NCI-H1417 treated with DMSO at 0.1 percent for 48 hours (cell line): ENCODE measurements at regions not wholly inside any gene's neighbourhood (a gene's known extent, or its start where the extent isn't known, plus 50 kb on each side); places are given as distances from the start of the nearest gene placed in this dataset.

Experiments used
- DNase-seq: peaks from one replicate; lab custom pipeline; 2025; lab: John Stamatoyannopoulos, UW

DNA sequence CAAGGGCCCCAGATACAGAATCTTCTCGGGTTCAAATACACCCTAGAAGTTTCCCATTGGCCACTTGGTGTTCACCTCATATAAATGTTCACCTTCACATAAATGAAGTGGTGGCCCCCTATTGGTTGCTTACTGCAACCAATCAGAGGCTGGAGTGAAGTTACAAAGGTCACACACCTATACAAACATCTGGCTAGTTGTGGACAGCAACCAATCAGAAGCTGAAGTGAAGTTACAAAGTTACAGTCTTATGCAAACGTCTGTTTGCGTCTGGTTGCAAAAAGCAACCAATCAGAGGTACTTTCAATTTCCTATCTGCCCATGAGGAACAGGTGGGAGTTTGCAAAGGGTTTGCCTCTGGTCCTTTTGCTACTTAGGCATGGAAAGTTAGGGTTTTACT, 206.5 kb upstream of the BMP2 start:
- no peak for DNase-seq

DNA sequence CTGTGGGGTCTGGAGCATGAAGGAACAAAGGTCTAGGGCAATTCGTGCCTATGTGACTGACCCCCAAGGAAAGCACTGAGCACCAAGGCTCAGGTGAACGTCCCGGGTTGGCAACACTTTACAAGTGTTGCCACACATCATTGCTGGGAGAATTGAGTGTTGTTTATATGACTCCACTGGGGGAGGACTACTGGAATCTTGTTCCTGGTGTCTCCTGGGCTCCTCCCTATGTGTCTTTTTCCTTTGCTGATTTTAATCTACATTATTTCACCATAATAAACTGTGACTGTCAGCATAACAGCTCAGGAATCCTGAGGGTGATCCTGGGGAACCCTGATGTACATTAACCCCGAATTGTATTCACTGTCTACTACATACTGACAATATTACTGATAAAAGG, 207.7 kb upstream of the BMP2 start:
- DNase-seq = no peak

DNA sequence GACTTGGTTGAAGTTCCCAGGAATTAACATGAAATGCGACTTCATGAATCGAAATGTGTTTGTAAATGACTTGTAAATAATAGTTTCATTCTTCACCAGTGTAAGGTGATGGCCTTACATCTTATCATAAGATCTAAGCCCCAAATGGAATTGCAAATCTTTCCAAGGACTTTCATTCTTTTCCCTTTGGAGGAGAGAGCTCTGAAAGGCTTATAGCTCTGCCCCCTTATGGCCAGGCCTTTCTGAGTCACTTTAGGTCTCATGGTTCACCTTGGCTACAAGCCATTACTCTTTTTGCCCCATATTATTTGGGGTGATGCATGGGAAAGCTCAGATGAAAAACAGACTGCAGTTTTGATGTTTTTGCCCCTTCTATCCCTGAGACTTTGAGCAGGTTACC, 209.1 kb upstream of the BMP2 start:
- no peak for DNase-seq

DNA sequence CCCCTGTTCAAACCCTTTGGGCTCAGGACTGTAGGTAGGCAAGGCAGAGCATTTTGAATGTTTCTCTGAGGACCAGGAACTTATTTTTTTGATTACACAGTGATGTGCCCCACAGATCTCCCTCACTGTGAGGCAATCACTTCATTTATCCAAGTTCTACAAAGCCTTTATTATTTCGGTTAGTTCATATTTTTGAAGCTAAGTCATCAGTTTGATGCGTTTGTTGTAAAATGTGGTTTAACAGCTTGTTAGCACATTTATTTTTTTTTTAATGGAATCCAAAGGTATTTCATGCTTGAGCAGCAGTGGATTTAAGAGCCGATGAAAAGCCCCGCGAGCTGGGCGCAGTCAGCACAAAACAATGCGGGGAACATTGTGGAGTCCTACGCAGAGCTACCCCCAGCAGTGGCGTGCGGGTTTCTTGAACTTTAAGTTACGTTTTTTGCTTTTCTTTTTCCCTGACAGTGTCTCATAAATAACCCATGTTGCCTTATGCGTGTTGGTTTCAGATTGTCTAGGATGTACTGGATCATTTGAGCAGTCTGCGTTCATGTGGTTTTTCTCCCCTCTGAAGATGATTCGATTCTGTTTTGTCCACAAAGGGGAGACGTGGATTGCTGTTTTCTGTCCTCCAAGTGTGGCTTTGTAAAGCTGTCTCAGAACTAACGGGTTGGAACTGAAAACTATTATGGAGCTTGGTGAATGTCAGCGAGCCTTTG, 233.6 kb upstream of the BMP2 start:
- no peak for DNase-seq

DNA sequence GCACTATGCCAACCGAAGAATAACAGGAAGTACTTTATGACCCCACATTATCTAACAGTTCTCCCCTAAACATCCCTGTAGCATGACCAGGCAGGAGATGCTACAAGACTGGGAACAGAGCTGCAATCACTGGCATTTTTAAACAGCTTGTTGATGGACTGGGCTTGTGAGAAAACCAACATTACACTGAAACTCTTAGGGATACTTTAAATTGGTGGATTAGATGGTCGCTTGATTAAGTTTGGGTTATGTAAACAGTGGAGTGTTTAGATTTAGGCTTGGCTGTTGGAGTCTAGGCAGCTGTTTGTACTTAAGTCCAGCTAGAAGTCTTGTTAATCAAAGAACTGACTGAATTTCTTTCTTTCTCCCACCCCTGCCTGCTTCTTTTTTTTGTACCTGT, 234.1 kb upstream of the BMP2 start:
- DNase-seq = no peak

DNA sequence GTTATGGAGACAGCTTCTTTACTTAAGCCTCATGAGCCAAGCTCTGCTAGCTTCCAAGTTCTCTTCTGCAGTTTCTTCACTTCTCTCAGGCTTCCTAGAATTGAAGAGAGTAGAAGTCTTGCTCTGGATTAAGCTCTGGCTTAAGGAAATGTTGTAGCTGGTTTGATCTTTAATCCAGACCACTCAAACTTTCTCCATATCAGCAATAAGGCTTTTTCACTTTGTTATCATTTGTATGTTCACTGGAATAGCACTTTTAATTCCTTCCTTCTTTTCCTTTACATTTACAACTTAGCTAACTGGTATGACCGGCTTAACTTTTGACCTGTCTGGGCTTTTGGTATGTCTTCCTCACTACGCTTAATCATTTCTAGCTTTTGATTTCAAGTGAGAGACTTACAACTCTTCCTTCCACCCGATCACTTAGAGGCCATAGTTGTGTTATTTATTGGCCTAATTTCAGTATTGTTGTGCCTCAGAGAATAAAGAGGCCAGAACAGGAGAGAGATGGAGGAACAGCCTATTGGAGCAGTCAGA, 236.6 kb upstream of the BMP2 start:
- DNase-seq = no peak

DNA sequence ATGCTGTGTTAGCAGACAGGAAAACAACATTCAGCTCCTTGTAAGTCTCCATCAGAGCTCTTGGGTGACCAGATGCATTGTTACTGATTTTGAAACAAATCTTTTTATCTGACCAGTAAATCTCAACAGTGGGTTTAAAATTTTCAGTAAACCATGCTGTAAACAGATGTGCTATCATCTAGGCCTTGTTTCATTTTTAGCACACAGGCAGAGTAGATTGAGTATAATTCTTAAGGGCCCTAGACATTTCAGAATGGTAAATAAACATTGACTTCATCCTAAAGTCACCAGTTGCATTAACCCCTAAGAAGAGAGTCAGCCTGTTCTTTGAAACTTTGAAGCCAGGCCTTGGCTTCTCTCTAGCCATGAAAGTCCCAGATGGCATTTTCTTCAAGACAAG, 237.2 kb upstream of the BMP2 start:
- no peak for DNase-seq

DNA sequence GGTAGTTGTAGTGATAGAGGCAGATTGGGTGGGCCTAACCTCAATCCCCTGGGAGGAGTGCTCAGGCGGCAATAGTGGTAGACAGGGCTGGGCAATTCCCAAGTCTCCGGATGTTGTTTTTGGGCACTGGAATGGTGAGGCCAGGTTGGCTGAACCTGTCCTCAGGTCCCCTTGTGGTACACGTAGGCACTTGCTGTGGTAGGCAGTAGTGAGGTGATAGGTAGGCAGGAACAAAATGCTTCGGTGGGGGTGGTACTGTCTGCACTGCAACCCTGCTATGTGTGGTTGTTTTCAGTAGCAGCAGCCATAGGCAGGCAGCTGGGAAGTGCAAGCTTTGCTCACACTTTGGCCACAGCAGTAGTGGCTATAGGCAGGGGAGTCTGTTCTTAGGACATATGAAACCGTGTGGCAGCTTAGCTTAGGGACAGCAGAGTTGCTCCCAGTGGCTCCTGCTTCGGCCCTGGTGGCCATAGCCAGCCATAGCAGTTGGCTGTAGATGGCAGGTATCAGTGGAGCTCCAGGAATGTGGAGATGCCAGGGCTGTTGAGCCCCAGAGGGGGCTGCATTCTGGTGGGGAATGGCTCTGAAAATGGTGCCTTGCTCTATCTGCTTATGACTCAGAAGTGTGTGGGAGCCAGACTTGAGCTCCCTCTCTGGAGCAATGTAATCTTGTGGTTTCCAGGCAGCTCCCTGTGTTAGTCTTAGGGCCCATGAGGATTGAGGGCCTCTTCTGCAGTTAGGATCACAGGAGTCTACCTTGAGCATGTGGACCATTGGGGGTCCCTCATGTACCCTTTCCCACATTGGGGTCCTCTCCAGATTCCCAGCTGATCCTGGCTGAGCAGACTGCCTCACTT, 241.8 kb upstream of the BMP2 start:
- no peak for DNase-seq

DNA sequence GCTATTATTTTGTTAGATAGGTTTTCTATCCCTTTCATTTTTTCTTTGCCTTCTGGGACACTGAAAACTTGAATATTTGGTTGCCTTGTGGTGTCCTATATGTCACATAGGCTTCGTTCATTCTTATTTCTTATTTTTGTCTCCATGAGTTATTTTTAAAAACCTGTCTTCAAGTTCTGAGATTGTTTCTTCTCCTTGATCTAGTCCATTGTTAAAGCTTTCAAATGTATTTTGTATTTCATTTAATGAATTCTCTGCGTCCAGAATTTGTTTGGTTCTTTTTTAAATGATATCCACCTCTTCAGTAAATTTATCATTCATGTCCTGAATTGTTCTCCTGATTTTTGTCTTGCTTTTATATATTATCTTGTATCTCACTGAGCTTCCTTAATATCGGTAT, 243.2 kb upstream of the BMP2 start:
- DNase-seq = no peak

DNA sequence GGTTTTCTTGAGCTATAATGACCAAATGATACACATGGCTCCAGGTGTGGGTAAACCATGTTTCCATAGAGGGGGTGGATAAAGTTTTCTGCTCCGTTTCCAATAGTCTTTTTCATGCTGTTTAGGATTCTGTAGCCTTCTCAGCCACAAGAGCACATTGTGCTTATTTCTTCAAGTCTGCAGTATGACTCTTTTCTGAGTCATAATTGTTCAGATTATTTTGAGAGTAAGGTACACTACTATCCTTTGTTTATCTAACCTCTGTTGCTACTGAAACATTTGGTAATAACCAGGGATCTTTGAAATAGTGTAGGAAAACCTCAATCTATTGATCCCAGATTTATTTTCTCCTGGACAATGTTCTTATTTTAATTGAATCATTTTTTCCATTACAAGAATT, 247.9 kb upstream of the BMP2 start:
- DNase-seq = no peak

DNA sequence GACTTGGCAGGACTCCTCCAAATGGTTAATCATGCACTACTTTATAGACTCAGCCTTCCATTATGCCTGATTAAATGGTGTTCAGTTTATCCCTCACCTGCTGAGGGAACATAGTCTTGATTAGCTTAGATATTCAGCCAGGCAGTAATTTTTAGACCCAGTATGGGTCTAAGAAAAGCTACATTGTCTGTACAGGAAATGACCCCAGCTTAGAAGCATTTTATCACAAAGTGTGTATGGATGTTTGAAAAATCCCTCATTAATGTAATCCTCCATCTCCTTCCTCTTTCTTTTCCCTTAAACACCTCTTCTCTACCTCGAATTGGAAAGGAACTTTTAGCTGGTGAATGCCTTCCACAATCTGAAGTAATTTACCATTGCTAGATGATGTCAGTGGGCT, 252.2 kb upstream of the BMP2 start:
- no peak for DNase-seq

DNA sequence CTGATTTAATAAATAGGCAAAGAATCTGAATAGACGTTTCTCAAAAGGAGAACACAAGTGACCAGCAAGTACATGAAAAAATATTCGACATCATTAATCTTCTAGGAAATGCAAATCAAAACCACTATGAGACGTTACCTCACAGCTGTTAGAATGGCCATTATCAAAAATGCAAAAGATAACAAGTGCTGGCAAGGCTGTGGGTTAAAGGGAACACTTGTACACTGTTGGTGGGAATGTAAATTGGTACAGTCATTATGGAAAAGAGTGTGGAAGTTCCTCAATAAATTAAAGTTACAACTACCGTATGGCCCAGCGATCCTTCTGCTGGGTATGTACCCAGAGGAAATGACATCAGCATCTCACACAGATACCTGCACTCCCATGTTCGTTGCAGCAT, 253.9 kb upstream of the BMP2 start:
- DNase-seq = no peak

DNA sequence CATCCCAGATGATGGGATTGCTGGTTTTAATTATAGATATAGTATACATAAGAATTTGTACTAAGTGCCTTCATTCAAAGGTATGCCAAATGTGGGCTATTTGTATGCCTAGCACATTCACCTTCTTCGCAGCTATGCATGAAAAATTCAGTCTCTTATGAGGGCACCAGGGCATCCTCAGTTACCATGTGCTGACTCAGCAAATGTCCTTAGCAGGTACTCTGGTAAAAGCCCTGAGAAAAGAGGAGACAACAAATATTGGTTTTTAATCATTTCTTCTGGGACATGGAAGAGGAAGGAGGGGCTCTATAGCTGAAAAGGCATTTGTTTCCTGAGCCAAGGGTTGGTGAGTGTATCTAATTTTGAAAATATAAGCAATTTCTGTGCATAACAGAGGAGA, 258.1 kb upstream of the BMP2 start:
- DNase-seq = no peak

DNA sequence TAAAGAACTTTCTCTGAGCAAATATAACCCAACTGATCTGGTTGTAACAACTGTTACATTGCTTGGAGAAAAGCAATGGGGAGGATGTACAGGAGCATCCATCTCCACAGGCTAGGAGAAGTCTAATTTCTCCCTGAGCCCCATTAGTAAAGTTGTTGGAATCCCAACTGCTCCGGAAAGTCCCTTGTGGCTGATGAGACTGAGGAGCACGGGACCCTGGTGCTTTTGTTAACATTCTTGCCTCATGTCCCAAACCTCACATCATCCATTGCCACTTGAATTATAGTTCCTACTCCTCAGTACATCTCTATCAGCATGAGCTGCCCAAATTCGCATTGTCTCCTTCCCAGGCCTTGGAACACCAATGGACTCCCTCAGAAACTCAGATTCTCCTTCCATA, 260.6 kb upstream of the BMP2 start:
- DNase-seq = no peak

DNA sequence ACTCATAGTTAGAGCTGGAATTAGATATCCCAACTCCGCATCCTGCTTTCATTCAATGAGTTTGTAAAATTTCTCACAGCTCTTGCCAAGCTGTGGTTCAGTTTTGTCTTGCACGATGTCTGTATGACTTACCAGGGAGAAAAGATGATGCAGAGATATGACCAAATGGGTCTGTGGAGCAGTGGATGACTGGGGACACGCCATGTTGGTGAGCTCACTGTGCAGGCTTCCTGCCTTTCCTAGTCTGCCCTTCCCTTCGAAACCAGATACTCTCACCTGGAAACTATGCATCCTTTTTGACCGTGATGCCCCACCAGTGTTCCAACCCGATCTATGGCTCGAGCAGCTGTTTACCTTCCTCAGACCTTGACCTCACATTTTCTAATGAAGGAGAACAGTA, 262.7 kb upstream of the BMP2 start:
- DNase-seq = no peak

DNA sequence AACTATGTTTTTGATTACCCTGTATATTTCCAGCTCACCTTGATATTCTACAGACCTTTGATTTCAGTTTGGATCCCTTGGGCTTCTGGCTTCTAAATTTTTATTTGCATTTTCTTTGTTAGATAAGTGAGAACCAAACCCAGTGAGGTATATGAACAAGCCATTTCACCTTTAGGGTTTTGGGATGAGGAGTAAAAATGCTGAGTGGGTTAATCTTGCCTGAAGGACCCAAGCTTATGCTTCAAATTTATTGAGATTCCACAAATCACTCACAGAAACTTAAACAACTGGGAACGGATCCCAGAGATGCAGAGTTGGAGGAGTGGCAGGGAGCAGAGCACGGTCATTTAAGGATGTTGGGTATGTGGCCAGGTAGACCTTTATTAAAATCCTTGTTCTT, 263.3 kb upstream of the BMP2 start:
- DNase-seq = no peak

DNA sequence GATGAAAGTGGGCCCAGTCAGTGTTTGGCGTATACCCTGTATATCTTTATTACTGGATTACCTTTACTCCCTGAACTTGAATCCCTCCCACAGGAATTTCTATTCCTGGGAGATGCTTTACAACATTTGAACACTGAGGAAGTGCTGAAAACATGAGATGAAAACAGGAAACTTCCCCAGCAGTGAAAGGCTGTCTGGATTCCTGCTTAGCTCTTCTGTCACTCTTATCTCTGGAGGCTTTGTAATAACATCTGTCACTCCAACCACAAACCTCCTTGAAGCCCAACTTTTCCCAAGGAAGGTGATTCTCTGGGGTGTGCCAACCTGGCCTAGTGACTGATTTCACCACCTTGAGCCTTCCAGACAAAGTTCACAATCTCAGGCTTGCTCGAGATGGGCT, 264.5 kb upstream of the BMP2 start:
- DNase-seq = no peak

DNA sequence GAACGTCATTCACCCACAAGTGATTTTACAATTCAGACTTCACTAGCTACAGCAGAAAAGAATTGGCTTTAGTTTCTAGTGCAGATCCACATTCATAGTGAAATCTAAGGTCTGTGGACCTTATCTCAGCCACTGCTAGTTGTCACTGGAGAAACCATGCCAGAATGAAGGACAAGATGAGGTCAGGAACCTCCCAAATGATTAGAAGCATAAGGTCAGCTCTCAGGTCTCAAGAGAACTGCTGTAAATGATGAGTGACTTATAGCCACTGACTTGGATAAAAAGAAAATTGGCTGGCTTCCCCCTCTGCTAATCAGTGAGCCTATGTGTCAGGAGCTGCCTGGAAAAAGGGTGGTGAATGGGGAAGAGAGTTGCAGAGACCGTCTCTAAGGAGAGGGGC, 265.3 kb upstream of the BMP2 start:
- DNase-seq = no peak

DNA sequence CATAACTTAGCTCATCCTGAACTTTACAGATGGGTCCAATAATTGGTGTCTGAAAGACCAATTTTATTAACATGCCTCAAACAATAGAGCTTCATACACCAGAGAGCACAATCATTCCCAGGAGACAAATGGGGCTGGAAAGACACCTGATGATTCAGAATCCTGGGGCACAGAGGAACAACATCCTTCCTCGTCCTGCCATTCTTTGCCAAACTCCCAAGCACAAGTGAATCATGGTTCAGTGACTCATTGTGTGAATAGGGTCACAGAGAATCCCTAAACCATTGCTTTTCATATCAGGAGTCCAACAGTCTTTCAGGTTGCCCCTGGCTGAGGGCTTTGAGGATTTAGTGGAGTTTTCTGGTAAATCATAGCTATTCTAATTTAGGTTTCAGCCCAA, 266.4 kb upstream of the BMP2 start:
- no peak for DNase-seq

DNA sequence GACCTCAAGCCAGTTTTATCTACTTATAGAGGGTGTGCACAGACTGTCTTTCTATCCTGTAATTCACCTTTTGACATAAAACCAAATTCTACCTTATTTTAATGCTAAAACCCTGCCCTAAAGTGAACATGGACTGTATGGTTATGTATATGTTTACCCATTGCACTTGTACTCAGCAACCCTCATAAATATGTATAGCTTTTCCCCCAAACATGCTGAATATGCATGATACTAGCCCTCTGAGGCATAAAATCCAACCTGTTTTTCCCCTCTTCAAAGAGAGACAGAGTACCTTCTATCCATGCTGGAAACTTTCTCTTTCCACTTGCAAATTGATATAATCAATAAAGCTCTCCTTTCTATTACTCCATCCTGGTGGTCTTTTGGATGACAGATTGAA, 267.9 kb upstream of the BMP2 start:
- no peak for DNase-seq

DNA sequence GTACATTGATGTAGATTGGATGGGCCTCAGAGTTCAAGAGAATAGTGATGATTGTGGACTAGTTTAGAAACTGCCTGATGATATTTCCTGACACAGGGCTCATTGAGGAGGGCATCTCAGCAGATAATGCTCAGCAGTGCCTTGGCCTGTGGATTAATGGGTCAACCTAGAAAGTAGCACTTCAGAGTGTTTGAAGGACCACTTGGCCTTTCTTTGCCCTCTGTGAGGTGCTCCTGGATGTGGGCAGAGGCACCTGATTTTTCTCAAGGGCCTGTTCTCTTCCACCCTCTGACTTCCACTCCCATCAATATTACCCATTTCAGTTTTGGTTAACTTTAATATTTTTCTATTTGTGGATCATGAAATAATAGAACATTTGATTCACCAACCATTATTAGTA, 270.6 kb upstream of the BMP2 start:
- no peak for DNase-seq

DNA sequence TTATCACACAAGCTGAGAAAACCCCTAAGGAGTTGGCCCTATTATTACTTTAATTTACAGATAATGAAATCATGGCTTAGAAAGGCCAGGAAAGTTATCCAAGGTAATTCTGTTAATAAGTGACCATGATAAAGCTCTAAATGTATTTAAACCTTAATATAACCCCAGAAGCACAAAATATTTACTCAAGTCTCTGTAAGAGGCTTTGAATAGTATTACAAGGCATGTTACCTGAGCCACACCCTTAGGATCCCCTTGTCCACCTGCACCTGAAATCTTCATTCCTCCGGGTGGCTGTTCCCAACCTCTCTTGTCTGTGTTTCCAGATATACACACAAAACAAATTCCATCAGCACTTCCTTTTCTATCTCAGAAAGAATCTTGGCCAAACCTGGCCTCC, 271.6 kb upstream of the BMP2 start:
- DNase-seq = no peak

DNA sequence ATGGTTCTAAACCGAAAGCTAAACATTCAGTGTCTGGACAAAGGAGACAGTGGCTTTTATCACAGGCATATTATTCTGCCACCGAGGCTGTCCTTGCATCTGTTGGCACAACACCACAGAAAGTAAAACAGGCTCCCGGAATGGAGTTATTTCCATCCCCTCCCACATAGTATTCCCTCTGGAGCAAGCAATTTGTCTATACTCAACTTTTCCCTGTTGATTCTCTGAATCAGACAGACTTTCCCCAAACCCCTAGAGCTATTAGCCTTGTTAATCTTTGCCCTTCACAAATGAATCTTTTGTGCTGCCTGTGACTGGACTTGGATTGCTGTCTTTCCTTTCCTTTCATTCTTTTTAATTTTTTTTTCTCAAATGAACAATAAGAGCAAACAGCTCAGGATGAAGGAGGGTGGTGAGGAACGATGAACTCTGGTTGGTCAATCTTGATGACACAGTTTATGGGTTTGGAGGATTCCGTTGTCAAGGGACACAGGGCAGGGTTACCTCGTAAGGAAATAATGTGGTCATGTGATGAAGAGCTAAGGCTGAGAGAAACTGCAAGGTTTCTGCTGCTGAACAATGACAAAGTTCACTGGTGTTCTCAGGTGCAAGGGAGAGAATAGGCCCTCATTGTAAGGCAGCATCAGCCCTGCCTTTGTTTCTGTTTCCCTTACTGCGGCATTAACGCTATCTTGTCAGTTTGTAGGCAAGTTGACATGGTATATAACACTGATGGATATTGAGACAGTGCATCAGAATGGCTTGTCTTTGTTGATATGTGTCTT, 275.0 kb upstream of the BMP2 start:
- DNase-seq = no peak
